ENCODE measurements at regions not wholly inside any gene's neighbourhood (a gene's known extent, or its start where the extent isn't known, plus 50 kb on each side); places are given as distances from the start of the nearest gene placed in this dataset.

DNA sequence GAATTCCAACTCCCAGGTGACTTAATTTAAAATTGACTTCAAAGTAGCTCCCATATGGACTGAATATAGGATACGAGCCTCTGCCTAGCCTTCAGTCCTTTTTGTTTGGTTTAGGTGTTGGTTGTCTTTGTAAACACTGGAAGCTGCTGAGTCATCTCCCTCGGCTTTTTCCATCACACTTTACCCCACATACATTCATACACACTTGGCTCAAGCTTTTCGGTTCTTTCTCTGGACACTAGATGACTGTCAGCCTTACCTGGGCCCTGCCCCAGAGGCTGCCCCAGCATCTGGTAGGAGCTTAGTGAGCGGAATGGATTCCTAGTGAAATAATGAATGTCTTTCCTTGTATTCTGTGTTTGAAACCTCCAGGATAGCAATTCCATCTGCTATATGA is 201.5 kb upstream of the IL12A start:
- peak; percentile 45 for DNase-seq
- in situ Hi-C loops (cut with HindIII; ENCODE audit: low pct_ligation_motif_present, low pct_unique_long_range_greater_than_20kb, low sequenced_read_pairs): no loop called here

DNA sequence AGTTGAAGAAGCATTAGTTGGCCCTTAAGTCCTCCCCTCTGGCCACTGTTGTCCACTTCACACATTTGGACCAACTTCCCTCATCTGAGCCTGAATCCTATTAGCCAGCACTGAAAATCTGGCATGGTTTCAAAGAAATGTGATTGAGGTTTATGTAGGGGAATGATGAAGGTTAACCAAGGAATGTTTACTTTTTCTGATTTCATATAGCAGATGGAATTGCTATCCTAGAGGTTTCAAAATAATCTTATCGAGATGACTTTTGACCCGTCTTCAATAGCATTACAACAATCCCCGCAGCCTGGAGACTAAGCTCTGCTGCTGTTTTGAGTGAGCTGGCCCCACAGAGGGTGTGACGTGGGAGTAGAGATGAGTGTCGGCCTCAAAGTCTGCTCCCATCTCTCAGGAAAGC is 200.8 kb upstream of the IL12A start:
- in situ Hi-C loops (cut with HindIII; ENCODE audit: low pct_ligation_motif_present, low pct_unique_long_range_greater_than_20kb, low sequenced_read_pairs): no loop called here
- no peak for DNase-seq

DNA sequence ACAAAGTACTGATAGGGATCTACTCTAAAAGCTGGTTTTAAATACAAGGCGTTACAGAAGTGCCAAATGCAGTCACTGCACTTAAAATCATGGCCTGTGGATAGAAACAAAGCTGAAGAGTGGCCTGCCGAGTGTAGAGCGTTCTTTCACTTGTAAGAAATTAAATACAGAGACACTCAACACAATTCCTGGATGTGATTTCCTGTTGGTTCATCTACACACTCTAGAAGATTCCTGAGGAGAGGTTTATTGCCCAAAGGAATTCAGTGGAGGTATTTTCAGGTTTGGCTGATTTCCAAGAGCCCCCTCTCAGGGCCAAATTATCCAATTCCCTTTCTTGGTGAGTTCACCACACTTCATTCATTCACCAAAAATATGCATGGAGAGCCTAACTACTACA is 200.3 kb upstream of the IL12A start:
- no peak for DNase-seq
- in situ Hi-C loops (cut with HindIII; ENCODE audit: low pct_ligation_motif_present, low pct_unique_long_range_greater_than_20kb, low sequenced_read_pairs): no loop called here

DNA sequence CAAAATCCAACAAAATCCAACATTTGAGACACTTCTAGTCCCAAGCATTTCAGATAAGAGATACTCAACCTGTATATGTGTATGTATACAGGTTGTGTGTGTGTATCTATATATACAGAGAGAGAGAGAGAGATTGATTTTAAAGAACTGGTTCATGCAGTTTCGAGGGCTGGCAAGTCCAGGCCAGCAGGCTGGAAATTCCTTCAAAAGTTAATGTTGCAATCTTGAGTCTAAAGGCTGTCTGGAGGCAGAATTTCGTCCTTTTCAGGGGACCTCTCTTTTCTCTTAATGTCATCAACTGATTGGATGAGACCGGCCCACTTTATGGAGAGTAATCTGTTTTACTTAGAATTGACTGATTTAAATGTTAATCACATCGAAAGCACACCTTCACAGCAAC is 199.6 kb upstream of the IL12A start:
- DNase-seq: no peak

DNA sequence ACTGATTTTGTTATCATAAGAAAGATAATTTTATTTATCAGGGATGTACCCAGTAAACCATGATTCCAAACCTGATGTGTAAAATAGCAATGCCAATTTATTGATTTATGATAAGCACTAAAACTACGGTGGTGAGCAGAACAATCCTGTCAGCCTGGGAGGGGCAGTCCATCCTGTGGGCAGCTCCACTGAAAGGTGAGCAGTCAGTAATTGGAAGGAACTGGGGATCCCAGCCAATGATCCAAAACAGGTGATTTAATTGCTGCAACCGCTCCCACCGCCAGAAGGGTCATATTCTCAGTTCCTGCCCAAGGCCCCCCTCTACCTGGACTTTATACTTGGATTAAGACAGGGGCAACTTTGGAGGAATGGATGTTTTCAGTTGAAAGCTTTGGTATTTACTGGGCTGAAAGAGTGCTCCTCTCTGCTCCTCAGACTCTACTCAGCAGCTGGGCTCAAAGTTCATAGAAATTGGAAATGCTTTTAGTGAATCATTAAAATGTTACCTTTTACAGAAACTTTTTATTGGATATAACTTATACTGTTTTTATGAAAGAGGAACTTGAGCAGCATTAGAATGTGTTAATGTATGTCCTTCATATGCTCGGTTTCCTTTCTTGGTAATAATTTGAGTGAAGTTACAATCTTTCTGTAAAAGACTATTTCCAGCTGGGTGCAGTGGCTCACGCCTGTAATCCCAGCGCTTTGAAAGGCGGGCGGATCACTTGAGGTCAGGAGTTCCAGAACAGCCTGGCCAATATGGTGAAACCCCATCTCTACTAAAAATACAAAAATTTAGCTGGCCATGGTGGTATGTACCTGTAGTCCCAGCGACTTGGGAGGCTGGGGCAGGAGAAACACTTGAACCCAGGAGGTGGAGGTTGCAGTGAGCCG is 198.6 kb upstream of the IL12A start:
- DNase-seq: no peak
- in situ Hi-C loops (cut with HindIII; ENCODE audit: low pct_ligation_motif_present, low pct_unique_long_range_greater_than_20kb, low sequenced_read_pairs): no loop called here

More for the DNA sequence above, 199.6 kb upstream of the IL12A start:
- in situ Hi-C loops (cut with HindIII; ENCODE audit: low pct_ligation_motif_present, low pct_unique_long_range_greater_than_20kb, low sequenced_read_pairs): no loop called here

DNA sequence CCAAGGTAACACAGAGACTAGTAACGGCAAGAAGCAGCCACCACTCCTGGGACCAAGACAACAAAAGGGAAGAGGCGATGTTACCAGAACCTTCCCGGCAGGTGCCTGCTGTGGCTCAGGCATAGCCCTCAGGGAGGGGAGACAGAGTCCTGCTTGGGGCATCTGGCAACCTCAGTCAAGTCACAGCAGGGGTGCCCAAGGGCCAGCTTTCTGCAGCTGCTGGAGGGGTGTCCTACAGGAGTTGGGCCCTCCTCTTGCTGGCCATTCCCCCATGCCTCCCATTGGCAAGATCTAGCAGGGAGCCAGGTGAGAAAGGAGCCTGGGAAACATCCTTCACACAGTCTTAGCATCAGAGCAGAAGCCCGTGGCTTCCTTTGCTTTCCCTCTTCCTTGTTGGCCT is 197.3 kb upstream of the IL12A start:
- no peak for DNase-seq
- in situ Hi-C loops (cut with HindIII; ENCODE audit: low pct_ligation_motif_present, low pct_unique_long_range_greater_than_20kb, low sequenced_read_pairs): no loop called here

DNA sequence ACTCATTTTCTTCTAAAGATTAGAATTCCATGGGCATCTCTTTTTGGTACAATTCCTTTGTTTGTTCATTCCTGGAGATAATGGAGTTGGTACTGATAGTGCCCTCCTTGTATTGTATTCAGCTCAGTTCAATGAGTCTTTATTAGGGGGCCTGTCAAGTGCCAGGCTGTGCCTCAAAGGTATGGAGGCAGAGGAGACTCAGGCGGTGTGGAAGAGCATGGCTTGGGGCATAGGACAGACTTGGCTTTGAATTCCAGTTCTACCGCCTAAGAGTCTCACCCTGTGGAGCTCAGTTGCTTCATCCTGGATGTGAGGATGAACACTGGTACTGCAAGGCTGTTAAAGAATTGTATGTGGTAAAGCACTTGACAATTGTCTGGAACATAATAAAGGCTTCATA is 196.6 kb upstream of the IL12A start:
- no peak for DNase-seq
- in situ Hi-C loops (cut with HindIII; ENCODE audit: low pct_ligation_motif_present, low pct_unique_long_range_greater_than_20kb, low sequenced_read_pairs): no loop called here

DNA sequence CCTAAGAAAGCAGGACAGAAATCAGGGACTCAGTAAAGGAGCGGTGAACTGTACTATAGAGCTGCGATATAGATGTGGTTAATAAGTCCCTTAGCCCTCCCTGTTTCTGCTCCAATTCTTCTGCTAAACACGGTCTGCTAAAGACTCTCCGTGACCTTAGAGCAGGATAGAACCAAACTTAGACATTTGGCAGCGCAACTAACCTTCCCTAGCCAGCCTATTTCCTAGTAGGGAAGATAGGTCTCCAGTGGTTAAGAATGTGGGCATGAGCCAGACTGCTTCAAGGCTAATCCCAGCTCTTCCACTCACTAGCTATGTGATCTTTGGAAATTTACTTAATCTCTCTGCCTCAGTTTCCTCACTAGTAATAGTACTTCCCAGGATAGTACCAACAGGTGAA is 193.6 kb upstream of the IL12A start:
- no peak for DNase-seq
- in situ Hi-C loops (cut with HindIII; ENCODE audit: low pct_ligation_motif_present, low pct_unique_long_range_greater_than_20kb, low sequenced_read_pairs): no loop called here

DNA sequence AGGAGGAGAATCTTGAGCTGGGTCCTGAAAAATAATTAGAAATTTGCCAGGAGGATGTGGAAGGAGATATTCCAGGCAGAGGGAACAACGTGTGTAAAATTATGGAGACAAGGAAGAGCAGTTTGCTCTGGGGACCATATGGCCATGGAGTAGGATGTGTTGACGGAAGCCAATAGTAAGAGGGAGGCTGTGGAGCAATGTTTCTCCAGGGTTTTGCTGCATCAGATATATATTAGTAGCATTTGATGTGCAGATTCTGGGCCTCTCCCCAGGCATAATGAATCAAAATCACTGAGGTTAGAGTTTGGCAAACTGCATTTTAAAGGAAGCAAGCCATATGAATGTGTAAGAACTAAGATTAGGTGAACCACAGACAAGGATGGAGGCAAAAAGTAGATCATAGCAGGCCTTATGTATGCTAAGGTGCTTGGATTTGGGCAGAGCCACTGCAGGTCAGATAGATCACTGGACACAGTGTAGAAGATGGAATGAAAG is 192.9 kb upstream of the IL12A start:
- DNase-seq: no peak
- in situ Hi-C loops (cut with HindIII; ENCODE audit: low pct_ligation_motif_present, low pct_unique_long_range_greater_than_20kb, low sequenced_read_pairs): no loop called here

DNA sequence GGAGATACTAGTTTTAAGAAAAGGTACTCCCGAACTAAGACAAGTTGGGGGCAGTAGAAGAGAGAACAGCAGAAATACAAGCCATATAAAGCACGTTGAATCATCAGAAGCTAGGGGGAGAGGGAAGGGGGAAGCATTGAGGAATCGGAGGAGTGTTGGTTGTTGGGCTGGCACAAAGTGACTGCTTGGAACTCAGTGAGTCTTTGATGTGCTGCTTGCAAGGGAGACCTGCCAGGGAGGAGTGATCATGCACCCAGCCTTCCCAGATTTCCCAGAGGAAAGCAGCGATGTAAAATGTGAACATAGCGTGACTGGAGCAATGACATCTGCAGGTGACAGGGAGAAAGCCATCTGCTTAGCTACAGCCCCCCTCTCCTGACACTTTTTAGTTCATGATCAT is 192.4 kb upstream of the IL12A start:
- in situ Hi-C loops (cut with HindIII; ENCODE audit: low pct_ligation_motif_present, low pct_unique_long_range_greater_than_20kb, low sequenced_read_pairs): no loop called here
- DNase-seq: no peak

DNA sequence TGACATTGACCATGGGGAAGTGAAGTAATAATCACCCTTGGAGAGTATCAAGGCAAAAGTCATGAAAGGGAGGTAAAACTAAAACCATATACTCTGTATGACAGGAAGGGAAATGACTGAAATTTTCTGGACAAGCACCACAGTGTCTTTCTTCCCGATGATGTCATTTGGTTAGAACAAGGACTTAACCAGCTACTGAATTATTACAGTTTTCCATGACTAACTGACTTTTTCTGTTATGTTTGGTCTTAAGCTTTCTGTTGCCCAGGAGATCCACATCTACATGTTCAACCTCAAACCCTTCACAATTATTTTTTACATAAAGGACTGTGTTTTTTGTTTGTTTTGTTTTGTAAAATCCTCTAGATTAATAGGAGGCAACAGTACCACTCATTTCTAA is 191.9 kb upstream of the IL12A start:
- peak; percentile 31 for DNase-seq
- in situ Hi-C loops (cut with HindIII; ENCODE audit: low pct_ligation_motif_present, low pct_unique_long_range_greater_than_20kb, low sequenced_read_pairs): no loop called here

DNA sequence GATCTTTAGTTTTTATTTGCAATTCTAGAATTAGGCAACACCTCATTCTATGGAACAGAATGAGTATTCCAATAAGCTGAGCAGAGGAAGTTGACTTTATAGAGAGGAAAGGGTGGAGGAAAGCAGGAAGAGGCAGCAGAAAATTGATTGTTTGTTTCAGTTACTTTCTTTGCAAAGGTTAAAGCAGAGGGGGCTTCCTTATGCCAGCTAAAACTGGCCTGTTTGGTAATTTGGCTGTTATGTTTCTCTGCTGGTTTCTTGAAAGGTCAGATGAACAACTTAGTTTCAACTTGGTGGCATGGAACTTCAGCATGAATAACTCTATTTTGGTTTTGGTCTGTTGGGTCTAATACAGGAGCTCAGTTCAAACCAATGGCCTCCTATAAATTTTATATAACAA is 190.9 kb upstream of the IL12A start:
- in situ Hi-C loops (cut with HindIII; ENCODE audit: low pct_ligation_motif_present, low pct_unique_long_range_greater_than_20kb, low sequenced_read_pairs): no loop called here
- no peak for DNase-seq

DNA sequence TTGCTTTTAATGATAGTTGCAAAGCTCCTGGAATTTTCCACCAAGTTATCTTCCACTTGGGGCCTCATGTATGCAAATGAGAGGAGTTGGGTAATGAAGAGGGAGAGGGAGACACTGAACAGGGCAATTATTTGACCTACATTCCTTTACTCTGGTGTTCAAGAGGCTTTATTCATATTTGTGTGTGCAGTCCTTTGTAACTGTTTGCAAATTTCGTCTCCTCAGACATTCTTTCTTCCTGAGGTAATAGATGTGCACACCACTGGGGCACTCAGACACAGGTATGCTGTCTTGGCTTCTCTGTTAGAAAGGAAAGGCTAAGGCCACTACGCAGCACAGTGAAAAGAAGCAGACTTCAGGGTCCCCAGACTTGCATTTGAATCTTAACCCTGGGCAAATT is 189.7 kb upstream of the IL12A start:
- in situ Hi-C loops (cut with HindIII; ENCODE audit: low pct_ligation_motif_present, low pct_unique_long_range_greater_than_20kb, low sequenced_read_pairs): no loop called here
- DNase-seq: peak; percentile 19

DNA sequence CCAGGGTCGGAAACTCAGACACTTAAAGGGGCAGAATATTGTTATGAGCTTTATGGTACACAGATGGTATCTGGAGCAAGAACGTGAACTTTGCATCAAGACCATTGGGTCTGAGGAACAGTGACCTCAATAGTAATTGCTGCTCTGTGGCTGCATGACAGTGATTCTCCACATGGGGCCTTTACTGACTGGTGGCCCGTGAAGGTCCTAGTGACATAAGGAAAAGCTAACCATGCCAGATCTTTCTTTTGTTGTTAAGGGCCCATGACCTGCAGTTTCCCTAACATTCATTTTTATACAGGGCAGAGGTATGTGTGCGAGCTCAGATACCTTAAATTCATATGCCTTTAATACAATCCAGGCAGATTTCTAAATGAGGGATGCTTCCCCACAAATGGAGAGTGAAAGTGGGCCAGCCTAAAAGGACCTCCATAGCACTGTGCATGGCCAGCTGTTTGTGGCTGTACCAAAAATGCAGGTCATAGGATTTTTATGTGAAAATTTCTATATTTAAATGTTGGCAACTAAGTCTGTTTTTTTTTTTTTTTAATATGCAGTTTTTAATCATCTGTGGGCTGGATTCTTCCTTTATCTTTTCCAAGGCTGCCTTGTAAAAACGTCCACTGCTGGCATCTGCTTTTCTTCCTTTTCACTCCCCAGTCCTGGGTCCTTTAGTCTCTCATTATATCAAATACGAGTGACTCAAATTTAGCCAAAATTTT is 188.0 kb upstream of the IL12A start:
- no peak for DNase-seq
- in situ Hi-C loops (cut with HindIII; ENCODE audit: low pct_ligation_motif_present, low pct_unique_long_range_greater_than_20kb, low sequenced_read_pairs): no loop called here

DNA sequence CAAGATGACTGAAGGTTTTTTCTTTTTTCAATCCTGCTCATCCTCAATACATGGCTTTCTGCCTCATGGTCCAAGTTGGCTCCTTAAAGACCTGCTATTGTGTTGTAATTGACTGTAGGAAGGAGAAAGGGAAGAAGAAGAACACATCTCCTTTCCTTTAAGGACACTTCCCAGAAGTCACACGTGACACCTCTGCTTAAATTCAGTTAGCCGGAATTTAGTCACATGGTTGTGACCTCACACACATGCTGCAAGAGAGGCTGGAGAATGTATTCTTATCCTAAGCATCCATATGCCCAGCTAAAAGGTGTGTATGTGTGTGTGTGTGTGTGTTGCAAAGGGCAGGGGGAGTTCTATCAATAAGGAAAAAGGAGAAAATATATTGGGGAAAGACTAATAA is 185.8 kb upstream of the IL12A start:
- in situ Hi-C loops (cut with HindIII; ENCODE audit: low pct_ligation_motif_present, low pct_unique_long_range_greater_than_20kb, low sequenced_read_pairs): no loop called here
- no peak for DNase-seq

DNA sequence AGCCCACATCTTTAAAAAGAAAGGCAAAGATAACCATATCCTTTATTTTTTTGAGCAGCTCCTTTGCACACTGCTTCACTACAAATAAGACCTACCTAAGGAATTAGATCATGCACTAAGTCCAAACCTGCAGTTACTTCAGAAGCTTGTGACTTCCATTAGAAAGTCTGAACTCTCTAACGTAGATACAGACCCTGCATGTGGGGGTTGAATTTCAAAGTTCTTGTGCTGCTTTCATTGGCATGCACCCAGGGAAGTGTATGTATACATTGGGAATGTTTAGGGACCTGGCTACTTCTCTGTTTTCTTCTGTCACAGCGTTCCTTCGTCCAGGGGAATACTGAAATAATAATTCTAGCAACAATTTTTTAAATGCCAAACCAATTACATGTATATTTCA is 185.2 kb upstream of the IL12A start:
- DNase-seq: no peak
- in situ Hi-C loops (cut with HindIII; ENCODE audit: low pct_ligation_motif_present, low pct_unique_long_range_greater_than_20kb, low sequenced_read_pairs): no loop called here

DNA sequence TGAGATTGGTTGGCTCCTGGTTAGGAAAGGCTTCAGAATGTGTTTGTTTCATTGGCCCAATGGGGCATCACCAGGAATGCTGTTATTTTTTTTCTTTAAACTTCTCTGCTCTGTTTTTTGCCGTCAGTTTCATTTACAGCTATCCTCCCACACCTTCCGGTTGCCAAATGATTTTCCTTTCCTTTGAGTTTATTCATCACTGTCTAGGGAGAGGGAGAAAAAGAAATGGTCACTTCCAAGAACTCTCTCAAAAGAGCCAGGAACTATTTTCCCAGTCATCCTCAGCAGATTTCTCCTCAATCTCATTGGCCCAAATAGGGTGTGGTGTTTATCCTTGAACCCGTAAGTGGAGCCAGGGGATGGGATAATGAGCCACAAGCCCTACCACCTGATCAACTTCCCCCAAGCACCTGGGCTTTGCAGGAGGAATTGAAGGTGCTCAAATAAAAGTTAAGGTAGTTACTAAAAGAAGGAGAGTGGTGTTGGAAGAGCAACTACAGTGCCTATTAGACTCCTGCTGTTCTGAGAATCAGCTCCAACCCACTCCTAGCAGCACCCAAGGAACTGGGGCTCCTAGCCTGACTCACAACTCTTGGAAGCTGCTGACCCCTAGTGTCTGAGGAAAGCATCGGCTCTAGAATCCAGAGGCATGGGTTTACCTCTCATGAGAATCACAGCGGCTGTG is 183.8 kb upstream of the IL12A start:
- in situ Hi-C loops (cut with HindIII; ENCODE audit: low pct_ligation_motif_present, low pct_unique_long_range_greater_than_20kb, low sequenced_read_pairs): no loop called here
- DNase-seq: peak; percentile 83

DNA sequence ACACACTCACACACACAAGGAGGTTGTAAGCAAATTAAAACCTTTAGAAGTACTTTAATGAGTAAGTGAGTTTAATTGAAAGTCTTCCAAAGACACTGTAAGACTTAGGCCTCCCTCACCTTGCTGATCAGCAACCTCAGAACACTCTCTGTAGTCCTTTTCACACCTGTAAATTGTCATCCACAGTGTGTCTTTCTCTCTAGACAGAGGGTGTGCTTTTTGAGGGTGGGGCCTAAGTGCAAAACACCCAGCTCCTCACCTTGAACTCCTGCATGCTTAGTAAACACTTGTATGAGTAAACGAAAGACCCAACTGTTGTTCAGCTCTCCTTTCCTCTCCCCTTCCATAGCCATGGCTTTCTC is 183.2 kb upstream of the IL12A start:
- no peak for DNase-seq
- in situ Hi-C loops (cut with HindIII; ENCODE audit: low pct_ligation_motif_present, low pct_unique_long_range_greater_than_20kb, low sequenced_read_pairs): no loop called here

DNA sequence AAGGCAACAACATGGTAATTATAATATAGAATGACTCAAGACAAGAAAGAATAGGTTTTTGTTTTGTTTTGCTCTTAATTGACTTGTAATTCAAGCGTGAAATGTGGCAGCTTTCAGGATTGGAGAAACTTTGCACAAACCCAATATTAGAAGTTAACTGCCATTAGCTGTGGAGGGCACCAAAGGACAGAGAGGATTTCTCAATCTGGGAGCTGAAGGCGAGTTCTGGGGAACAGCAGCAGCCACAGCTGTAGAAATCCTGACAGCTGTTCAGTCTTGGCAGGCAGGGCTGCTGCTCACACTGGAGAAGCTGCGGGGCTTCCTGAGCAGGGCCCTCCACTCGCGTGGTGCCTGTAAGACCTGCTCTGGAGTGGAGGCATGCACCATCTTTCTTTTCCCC is 182.2 kb upstream of the IL12A start:
- in situ Hi-C loops (cut with HindIII; ENCODE audit: low pct_ligation_motif_present, low pct_unique_long_range_greater_than_20kb, low sequenced_read_pairs): no loop called here
- DNase-seq: no peak
